Cardiac fibroblast (primary cell): ENCODE measurements at regions not wholly inside any gene's neighbourhood (a gene's known extent, or its start where the extent isn't known, plus 50 kb on each side); places are given as distances from the start of the nearest gene placed in this dataset.
"Not testable (repeated sequence)": the region's sequence is repeated elsewhere in the genome, so short reads cannot be mapped to it uniquely, and the experiment has no call there.

Experiments used
- DNase-seq, 2 donors: peaks; one replicate each; pipeline versions ENCODE4 v3.0.0 to v3.0.0-alpha.2; 2010; ENCODE audit warnings: low read depth in 2 of 2
- H3K4me3 ChIP-seq, 2 donors: replicated peaks in 1 of 2; 1 replicate in 1 of 2; 2 replicates in 1 of 2; pipeline ENCODE4 v1.5.1; 2011; ENCODE audit warnings: low read depth in 2 of 2, low read length in 2 of 2, mild to moderate bottlenecking in 2 of 2, moderate library complexity in 1 of 2
- TF ChIP-seq, protein P1 (sequence below): IDR thresholded peaks from one replicate; pipeline ENCODE4 v1.5.1; 2011; ENCODE audit warnings: low read depth, mild to moderate bottlenecking, low read length, inconsistent platforms

DNA sequence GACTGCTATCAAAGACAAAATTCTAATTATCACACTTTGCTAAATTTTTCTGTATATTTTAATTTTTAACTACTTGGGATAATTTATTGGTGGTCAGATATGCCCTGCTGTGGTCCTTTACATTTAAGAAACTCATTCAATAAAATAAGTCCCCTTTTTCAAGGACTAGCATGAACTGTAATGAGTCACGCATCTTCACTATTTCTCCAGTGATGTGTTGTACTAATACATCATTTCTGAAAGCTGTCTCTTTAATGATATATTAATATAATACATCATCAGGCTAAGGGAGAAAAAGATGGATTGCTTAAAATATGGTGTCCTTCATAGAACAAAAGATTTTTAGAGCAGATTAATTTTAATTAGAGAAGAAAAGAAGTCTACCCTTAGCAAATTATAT is 901.4 kb downstream of the DIPK2A start:
- TF ChIP-seq, protein P1, sequence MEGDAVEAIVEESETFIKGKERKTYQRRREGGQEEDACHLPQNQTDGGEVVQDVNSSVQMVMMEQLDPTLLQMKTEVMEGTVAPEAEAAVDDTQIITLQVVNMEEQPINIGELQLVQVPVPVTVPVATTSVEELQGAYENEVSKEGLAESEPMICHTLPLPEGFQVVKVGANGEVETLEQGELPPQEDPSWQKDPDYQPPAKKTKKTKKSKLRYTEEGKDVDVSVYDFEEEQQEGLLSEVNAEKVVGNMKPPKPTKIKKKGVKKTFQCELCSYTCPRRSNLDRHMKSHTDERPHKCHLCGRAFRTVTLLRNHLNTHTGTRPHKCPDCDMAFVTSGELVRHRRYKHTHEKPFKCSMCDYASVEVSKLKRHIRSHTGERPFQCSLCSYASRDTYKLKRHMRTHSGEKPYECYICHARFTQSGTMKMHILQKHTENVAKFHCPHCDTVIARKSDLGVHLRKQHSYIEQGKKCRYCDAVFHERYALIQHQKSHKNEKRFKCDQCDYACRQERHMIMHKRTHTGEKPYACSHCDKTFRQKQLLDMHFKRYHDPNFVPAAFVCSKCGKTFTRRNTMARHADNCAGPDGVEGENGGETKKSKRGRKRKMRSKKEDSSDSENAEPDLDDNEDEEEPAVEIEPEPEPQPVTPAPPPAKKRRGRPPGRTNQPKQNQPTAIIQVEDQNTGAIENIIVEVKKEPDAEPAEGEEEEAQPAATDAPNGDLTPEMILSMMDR: no peak
- DNase-seq: no peak
- H3K4me3 ChIP-seq: no peak overlapping the region

DNA sequence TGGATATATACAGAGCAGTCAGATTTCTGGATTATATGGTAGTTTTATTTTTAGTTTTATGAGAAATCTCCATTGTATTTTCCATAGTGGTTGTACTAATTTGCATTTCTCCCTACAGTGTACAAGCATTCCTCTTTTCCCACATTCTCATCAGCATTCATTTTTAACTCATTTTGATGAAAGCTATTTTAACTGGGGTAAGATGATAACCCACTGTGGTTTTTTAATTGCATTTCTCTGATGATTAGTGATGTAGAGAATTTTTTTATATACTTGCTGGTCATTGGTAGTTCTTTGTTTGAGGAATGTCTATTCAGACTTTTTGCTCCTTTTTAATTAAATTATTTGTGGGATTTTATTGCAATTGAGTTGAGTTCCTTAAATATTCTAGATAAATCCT is 903.6 kb downstream of the DIPK2A start:
- DNase-seq: no peak
- H3K4me3 ChIP-seq: no peak overlapping the region
- TF ChIP-seq, protein P1: no peak

DNA sequence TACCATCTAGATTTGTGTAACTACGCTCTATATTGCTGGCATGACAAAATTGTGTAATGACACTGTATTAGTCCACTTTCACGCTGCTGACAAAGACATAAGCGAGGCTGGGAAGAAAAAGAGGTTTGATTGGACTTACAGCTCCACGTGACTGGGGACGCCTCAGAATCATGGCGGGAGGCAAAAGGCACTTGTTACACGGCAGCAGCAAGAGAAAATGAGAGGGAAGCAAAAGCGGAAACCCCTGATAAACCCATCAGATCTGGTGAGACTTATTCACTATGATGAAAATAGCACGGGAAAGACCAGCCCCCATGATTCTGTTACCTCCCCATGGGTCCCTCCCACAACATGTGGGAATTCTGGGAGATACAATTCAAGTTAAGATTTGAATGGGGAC is 905.7 kb downstream of the DIPK2A start:
- DNase-seq: no peak
- TF ChIP-seq, protein P1: no peak
- no peak overlapping the region for H3K4me3 ChIP-seq

DNA sequence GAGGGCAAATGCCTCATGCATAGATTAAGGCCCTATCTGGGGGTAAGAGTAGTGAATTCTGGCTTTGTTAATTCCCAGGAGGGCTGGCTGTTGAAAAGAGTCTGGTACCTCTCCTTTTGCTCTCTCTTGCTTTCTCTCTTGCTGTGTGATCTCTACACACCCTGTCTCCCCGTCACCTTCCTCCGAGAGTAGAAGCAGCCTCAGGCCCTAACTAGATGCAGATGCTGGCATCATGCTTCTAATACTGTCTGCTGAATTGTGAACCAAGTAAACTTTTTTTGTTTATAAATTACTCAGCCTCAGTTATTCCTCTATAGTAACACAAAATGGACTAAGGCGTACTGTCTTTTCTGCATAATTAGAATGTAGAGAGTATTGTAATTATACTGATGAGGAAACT is 908.1 kb downstream of the DIPK2A start:
- TF ChIP-seq, protein P1: no peak
- DNase-seq: no peak
- H3K4me3 ChIP-seq: no peak overlapping the region

DNA sequence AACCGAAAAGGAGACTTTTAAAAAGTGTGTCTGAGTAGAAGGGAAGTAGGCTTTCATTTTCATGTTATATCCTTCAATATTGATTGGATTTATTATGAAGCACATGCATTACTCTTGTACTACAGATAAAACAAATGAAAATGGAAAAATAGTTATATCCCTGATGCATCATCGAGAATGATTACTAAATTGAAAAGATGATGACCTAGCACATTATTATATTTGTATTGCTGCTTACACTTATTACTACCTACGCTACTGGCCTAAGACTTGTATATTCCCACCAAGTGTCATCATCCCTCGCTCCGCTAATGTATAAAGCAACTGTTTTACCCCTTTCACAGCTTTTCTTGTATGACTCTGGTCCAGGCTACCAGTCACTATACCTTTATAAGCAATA is 922.4 kb downstream of the DIPK2A start:
- no peak overlapping the region for H3K4me3 ChIP-seq
- TF ChIP-seq, protein P1: no peak
- DNase-seq: no peak

DNA sequence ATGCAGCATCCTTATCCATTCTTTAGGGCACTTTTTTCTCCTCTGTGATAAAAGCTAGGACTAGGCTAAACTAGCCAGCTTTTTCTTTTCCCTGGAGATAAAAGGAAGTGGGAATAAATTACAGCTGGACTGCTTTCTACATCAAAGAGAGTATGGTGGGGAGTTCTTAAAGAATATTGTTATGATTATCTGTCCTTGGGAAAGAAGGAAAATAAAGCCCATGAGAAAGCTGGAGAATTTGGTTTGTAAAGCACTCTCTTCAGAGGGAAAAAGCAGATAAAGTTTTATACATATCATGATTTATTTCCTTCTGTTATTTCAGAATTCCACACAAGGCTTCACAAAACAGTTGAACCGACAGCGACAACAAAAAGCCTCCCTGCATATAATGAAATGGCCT is 923.0 kb downstream of the DIPK2A start:
- TF ChIP-seq, protein P1: no peak
- no peak overlapping the region for H3K4me3 ChIP-seq
- DNase-seq: no peak

DNA sequence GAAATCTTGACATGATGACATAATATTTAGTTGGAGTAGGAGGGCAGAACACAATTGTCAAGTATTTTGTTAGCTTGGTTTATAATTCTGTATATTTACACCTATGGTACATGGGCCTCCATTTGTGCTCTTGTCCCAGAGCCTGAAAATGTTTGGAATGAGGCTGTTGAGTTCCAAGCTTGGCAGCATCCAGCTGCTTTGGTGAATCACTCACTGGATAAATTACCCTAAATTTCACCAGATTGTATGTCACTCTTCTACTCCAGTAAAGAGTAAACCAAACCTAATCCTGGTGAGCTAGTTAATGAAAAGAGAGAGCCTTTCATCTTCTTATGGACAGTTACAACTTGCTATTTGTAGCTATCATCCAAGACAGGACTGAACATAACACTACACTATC is 928.7 kb downstream of the DIPK2A start:
- DNase-seq: no peak
- TF ChIP-seq, protein P1: no peak
- H3K4me3 ChIP-seq: no peak overlapping the region

DNA sequence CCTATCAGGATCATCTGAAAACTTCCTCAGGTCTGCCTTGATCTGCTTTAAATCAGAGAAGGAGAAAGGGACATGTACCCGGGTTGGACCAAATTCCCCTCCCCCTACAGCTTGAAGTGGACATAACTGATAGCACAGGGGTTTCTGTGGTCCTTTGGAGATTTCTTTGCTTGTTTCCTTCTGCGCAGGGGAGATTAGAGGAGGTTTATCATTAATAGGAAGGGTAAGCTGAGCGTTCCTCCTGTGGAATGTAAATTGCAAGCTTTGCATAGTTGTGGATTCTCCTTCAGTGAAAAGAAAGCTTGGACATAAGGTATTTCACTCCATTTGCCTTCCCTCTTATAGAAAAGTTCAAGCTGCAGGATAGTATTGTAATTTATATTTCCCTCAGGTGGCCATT is 936.0 kb downstream of the DIPK2A start:
- not testable (repeated sequence) for DNase-seq, H3K4me3 ChIP-seq
